NCI-H1048 (cell line): ENCODE measurements at regions not wholly inside any gene's neighbourhood (a gene's known extent, or its start where the extent isn't known, plus 50 kb on each side); places are given as distances from the start of the nearest gene placed in this dataset.
"Not testable (repeated sequence)": the region's sequence is repeated elsewhere in the genome, so short reads cannot be mapped to it uniquely, and the experiment has no call there.

Experiments used
- DNase-seq: peaks from one replicate; lab custom pipeline; 2025; lab: John Stamatoyannopoulos, UW

GRCh38 chr7:156065400-156065799 is 253.1 kb upstream of the SHH start:
- no peak for DNase-seq

GRCh38 chr7:156064971-156065386 is 252.7 kb upstream of the SHH start:
- DNase-seq: no peak

GRCh38 chr7:156063241-156063810 is 251.1 kb upstream of the SHH start:
- no peak for DNase-seq

GRCh38 chr7:156062286-156062685 is 250.0 kb upstream of the SHH start:
- no peak for DNase-seq

DNA sequence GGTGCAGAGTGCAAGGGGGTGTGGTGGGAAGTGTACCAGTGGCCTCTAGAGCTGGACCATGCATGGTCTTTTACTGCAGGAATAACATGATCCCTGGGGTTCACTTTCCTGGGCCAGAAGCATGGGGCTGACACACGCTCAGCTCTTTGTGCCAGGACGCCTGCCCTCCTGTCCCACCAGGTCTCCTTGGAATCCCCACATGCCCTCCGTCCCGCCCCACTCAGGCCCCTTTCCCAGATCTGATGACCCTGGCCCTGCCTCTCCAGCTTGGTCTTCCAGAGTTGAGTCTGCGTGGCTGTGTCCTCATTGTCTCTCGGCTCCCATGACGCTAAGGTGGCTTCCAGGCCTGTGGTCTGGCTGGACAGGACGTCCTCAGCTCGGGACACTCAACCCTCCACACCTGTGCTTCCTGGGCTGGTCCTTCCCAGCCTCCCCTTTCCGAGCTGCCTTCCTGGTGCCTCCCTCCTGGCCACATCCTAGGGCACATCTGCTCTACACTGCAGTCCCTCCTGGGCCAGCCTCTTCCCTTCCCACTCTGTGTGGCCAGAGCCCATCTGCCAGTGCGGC is 249.5 kb upstream of the SHH start:
- DNase-seq: no peak

DNA sequence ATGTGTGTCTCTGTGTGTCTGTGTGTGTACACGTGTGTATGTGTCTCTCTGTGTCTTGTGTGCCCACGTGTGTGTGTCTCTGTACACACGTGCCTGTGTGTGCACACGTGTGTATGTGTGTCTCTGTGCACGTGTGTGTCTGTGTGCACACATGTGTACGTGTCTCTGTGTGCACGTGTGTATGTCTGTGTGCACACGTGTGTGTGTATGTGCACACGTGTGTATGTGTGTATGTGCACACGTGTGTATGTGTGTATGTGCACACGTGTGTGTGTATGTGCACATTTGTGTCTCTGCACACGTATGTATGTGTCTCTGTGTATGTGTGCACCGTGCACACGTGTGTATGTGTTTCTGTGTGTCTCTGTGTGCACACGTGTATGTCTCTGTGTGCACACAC is 248.7 kb upstream of the SHH start:
- no peak for DNase-seq

DNA sequence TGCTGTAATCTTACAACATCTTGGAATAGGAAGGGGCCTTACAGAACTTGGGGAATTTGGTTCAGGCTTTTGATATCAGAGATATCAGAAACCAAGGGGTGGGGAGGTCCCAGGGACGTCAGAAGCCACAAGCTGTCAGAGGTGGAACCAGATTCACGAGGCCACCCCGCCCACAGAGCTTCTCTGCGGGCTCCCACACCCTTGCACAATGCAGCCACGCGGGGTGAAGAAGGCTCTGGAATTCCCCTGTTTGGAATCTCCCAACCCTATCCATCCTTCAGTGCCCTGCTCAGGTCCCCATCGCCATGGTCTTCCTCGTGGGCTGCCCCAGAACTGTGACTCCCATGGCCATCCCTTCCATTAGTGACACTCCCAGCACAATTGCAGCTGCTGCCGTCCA is 247.1 kb upstream of the SHH start:
- DNase-seq: no peak

- no peak for DNase-seq
These were observed 246.0 kb upstream of the SHH start for GRCh38 chr7:156058248-156058647.

DNA sequence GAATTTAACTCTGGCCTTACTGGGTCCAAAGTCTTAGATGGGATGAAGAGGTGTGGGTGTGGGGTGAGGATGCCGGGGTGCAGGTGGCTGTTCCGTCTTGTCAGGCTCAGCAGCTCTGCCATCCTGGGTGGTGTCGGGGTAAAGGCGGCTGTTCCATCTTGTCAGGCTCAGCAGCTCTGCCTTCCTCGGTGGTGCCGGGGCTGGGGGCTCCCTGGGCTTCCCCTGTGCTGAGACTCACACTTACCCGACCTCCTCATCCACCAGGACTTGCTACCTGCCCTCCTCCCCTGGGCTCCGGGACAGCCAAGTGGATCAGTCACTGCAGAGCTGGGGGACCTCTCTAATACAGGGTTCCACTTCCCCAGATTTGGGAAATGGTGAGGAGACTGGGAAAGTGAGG is 244.3 kb upstream of the SHH start:
- no peak for DNase-seq

DNA sequence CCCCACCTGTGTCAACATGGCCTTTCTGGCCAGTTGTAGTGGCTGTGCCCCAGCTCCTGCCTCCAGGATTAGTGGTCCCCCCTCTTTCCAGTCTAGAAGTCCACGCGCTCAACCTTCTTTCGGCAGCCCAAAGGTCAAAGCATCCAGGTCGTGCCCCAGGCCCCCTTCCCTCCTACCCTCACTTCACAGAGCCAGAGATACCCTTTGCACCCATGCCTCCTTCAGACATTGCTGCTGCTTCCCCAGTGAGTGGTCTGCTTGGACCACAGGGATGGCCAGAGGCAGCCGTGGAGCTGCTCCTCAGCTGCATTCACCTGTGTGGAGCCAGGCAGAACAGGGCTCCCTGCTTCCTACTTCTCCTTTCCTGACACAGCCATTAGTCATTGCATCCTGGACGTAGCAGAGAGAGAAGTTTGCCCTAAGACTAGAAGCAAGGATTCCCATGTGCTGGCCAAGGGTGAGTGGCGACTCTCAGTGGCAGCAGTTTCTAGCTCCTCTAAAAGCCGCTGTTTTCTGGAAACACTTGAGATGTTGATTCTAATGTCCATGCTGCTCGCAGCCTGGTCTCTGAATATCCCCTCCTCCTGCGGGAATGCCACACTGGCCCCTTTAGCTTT is 243.1 kb upstream of the SHH start:
- no peak for DNase-seq

GRCh38 chr7:156051884-156052283 is 239.6 kb upstream of the SHH start:
- no peak for DNase-seq

DNA sequence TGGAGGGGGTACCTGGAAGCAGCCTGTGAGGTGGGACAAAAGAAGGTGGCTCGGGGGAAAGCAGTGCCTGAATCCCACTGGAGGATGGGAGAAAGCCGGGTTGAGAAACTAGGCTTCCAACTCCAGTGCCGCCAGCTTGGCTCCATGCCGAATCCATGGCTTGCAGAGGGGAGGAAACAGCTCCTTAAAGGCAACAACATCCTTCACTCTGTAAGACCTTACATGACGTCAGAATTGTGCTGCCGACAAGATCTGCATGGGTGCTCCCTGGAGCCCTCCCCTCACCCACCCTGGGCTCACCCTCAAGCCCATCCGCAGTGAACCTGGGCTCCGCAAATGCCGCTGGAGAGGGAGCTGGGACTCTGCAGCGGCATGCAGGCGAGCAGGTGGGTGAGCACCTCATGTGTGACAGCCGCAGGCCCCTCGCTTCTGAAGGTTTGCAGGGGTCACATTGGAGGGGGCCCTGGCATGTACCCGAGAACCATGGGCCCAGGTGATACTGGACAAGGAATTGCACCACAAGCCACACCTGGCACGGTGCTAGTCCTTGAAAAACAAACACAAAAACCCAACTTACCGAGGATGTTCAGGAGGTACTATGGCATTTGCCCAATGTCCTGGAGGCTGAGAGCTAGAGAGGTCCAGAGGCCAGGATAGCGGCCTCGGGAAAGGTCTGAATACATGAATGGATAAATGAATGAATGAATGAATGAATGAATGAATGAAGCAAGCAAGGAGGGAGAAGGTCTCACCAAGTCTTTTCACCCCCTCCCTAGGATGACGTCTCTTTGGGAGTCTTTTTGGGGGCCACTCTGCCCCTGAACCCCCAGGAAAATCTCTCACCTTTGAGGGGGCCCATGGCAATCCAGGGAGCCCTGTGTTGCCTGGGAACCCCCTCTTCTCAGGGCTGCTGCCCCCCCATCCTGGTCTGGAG is 238.6 kb upstream of the SHH start:
- DNase-seq: no peak

GRCh38 chr7:156049366-156049765 is 237.1 kb upstream of the SHH start:
- no peak for DNase-seq

GRCh38 chr7:156046031-156046560 is 233.8 kb upstream of the SHH start:
- no peak for DNase-seq

DNA sequence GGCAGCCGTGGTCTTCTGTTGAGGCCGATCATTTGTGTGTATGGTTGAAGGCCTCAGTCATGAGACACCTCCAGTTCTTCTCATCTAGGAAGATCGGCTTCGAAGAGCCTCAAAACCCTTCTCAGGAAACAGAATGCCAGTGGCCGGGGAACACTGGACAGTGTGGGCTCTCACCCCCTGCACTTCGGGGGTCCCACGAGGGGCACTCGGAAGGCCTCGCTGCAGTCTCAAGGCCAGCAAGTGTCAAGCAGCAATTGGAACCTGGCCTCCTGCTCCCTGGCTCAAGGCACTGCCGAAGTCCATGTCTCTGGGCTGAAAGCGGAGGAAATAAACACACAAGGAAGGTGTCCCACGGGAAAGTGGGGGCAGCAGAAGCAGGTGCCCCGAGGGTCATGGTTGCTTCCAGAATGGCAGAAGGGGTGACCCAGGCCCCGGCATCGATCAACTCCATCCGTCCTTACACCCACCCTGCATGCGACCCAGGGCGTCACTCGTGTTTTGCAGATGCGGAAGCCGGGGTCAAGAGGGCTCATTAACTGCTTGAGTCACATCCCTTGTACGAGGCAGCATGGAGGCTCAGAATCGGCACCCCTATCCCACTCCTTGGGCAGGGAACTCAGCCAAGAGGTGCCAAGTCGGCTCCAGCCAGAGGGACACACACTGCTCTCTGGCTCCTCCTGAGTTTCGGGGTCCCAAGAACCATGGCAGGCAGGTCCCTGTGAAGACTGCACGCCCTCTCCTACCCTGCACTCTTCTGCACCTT is 231.3 kb upstream of the SHH start:
- DNase-seq: no peak

DNA sequence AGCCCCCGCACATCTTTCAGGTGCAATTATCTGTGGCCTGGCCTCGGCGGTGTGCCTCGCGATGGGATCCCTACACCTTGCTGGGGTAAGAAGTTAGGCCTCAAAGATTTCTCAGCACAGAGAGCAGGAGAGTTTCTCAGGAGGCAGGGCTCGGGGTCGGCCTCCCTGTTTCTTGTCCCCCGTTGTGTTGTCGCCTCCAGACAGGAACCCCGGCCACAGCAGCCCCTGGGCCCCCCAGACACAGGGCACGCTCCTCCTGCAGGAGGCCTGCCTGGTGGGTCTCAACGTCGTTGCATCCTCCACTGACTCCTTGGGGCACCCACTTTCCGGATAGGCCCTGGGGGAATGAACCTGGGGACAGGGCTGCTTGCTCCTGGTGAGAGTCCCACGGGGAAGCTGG is 229.1 kb upstream of the SHH start:
- DNase-seq: no peak

DNA sequence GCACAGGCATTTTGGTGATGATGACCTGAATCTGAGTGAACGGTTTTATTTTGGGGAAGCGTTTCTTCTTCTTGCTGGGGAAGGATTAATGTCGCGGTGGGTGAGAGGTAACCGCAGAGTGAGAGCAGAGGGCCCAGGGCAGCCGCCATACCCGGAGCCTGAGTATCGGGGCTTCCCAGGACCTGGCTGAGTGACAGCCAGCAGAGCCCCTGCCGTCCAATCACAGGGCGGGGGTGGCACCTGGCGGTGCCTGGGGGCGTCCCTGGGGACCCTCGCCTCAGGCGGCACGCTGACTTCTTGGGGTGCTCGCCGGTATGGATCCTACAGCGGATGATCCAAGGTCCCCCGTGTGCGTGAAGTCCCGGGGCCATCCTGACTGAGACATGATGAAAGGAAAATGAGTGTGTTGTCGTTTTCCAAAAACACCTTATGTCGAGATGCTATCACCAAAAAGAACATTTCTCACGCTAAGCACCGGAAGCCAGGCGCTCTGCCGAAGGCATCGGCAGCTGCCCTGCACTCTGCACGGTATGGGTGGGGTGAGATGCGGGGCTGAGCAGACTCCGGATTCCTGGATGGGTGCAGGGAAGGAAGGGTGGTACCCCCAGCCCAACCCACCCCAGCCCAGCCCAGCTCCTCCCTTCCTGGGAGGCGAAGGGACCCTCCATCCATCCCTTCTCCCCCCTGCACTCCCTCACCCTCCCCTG is 227.9 kb upstream of the SHH start:
- no peak for DNase-seq

DNA sequence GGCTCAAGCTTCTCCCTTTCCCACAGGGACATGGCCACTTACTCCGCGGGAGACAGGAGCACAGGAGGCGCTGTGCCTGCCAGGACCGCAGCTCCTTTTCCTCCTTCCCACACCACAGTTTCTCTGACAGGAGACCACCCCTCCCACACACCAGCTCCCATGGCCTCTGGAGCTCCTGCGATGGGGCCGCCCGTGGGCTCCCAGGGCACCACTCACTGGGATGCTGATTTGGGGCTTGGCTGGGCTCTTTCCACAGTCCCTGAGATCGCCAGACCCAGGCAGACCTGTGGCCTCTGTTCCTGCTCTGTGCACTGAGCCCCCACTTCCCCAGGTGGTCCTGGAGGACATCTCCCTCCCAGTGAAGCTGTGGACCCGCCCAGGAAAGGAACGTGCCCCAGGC is 226.9 kb upstream of the SHH start:
- DNase-seq: no peak

GRCh38 chr7:156038345-156038744 is 226.1 kb upstream of the SHH start:
- DNase-seq: no peak

- DNase-seq: no peak
These were observed 223.9 kb upstream of the SHH start for GRCh38 chr7:156036153-156036552.

- DNase-seq: not testable (repeated sequence)
These were observed 223.1 kb upstream of the SHH start for GRCh38 chr7:156035387-156035786.
